ENCODE measurements at regions not wholly inside any gene's neighbourhood (a gene's known extent, or its start where the extent isn't known, plus 50 kb on each side); places are given as distances from the start of the nearest gene placed in this dataset.

DNA sequence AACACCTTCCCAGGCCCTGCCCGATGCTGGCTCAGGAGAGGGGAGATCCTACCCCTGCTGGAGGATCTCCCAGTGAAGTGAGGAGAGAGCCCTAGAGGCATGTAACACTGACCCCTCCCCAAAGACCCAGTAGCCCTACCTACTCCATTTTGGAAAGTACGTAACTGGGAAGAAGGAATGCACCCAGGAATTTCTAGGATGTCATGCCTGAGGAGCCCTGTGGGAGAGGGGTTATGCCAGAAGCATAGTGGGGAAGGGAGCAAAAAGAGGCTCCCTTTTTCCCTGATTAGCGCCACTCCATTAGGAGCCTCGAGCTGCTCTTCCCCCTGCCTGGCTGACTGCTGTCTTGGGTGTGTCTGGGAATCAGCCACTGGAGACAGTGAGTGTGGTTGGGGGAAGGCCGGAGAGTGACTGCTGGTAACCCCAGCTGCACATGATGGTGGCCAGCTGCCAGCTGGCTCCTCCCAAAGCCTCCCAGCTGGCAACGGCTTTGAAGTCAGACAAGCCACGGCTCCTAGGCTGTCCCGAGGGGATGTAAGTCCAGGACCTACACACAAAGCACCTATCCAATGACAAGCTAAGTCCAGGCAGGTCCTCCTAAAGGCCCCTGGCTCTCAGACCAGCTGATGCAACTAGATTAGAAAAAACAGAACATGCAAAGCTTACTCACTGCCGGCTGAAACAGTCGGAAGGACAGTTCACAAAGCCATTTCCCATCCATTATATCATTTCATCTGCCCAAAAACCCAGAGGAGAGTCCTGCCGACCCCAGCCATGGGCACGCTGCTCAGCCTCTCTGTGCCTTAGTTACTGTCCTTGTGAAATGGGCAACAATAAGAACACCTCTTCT, 136.5 kb upstream of the ABCA1 start (continued):
- TF ChIP-seq, protein P1, sequence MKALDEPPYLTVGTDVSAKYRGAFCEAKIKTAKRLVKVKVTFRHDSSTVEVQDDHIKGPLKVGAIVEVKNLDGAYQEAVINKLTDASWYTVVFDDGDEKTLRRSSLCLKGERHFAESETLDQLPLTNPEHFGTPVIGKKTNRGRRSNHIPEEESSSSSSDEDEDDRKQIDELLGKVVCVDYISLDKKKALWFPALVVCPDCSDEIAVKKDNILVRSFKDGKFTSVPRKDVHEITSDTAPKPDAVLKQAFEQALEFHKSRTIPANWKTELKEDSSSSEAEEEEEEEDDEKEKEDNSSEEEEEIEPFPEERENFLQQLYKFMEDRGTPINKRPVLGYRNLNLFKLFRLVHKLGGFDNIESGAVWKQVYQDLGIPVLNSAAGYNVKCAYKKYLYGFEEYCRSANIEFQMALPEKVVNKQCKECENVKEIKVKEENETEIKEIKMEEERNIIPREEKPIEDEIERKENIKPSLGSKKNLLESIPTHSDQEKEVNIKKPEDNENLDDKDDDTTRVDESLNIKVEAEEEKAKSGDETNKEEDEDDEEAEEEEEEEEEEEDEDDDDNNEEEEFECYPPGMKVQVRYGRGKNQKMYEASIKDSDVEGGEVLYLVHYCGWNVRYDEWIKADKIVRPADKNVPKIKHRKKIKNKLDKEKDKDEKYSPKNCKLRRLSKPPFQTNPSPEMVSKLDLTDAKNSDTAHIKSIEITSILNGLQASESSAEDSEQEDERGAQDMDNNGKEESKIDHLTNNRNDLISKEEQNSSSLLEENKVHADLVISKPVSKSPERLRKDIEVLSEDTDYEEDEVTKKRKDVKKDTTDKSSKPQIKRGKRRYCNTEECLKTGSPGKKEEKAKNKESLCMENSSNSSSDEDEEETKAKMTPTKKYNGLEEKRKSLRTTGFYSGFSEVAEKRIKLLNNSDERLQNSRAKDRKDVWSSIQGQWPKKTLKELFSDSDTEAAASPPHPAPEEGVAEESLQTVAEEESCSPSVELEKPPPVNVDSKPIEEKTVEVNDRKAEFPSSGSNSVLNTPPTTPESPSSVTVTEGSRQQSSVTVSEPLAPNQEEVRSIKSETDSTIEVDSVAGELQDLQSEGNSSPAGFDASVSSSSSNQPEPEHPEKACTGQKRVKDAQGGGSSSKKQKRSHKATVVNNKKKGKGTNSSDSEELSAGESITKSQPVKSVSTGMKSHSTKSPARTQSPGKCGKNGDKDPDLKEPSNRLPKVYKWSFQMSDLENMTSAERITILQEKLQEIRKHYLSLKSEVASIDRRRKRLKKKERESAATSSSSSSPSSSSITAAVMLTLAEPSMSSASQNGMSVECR (CRISPR knock-in tag; IDR thresholded peaks at IDR 0.05) = no peak
- no peak for TF ChIP-seq ZC3H4 (CRISPR knock-in tag; IDR thresholded peaks at IDR 0.05; ENCODE audit: borderline replicate concordance)
- TF ChIP-seq, protein P2, sequence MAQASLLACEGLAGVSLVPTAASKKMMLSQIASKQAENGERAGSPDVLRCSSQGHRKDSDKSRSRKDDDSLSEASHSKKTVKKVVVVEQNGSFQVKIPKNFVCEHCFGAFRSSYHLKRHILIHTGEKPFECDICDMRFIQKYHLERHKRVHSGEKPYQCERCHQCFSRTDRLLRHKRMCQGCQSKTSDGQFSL (CRISPR knock-in tag; IDR thresholded peaks at IDR 0.05) = no peak
- TF ChIP-seq, protein P2 (tag; IDR thresholded peaks at IDR 0.05) = peak in 1 of 2 experiments; percentile 66; a peak in 1 of 4 replicates
- TF ChIP-seq, protein P3, sequence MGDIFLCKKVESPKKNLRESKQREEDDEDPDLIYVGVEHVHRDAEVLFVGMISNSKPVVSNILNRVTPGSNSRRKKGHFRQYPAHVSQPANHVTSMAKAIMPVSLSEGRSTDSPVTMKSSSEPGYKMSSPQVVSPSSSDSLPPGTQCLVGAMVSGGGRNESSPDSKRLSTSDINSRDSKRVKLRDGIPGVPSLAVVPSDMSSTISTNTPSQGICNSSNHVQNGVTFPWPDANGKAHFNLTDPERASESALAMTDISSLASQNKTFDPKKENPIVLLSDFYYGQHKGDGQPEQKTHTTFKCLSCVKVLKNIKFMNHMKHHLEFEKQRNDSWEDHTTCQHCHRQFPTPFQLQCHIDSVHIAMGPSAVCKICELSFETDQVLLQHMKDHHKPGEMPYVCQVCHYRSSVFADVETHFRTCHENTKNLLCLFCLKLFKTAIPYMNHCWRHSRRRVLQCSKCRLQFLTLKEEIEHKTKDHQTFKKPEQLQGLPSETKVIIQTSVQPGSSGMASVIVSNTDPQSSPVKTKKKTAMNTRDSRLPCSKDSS (IDR thresholded peaks at IDR 0.05; ENCODE audit: low read depth, partially characterized antibody) = no peak
- TF ChIP-seq HNRNPK (IDR thresholded peaks at IDR 0.05; ENCODE audit: low read depth, low read length, poor library complexity, severe bottlenecking) = no peak
- no peak for TF ChIP-seq ZNF146 (CRISPR knock-in tag; IDR thresholded peaks at IDR 0.05; ENCODE audit: unreplicated experiment)
- TF ChIP-seq ZNF696 (CRISPR knock-in tag; conservative IDR thresholded peaks at IDR 0.05) = no peak
- TF ChIP-seq ELF2 (CRISPR knock-in tag; IDR thresholded peaks at IDR 0.05) = no peak
- no peak for TF ChIP-seq ZNF408 (CRISPR knock-in tag; IDR thresholded peaks at IDR 0.05; ENCODE audit: low read depth)
- no peak for TF ChIP-seq ERF (CRISPR knock-in tag; IDR thresholded peaks at IDR 0.05)
- TF ChIP-seq, protein P4, sequence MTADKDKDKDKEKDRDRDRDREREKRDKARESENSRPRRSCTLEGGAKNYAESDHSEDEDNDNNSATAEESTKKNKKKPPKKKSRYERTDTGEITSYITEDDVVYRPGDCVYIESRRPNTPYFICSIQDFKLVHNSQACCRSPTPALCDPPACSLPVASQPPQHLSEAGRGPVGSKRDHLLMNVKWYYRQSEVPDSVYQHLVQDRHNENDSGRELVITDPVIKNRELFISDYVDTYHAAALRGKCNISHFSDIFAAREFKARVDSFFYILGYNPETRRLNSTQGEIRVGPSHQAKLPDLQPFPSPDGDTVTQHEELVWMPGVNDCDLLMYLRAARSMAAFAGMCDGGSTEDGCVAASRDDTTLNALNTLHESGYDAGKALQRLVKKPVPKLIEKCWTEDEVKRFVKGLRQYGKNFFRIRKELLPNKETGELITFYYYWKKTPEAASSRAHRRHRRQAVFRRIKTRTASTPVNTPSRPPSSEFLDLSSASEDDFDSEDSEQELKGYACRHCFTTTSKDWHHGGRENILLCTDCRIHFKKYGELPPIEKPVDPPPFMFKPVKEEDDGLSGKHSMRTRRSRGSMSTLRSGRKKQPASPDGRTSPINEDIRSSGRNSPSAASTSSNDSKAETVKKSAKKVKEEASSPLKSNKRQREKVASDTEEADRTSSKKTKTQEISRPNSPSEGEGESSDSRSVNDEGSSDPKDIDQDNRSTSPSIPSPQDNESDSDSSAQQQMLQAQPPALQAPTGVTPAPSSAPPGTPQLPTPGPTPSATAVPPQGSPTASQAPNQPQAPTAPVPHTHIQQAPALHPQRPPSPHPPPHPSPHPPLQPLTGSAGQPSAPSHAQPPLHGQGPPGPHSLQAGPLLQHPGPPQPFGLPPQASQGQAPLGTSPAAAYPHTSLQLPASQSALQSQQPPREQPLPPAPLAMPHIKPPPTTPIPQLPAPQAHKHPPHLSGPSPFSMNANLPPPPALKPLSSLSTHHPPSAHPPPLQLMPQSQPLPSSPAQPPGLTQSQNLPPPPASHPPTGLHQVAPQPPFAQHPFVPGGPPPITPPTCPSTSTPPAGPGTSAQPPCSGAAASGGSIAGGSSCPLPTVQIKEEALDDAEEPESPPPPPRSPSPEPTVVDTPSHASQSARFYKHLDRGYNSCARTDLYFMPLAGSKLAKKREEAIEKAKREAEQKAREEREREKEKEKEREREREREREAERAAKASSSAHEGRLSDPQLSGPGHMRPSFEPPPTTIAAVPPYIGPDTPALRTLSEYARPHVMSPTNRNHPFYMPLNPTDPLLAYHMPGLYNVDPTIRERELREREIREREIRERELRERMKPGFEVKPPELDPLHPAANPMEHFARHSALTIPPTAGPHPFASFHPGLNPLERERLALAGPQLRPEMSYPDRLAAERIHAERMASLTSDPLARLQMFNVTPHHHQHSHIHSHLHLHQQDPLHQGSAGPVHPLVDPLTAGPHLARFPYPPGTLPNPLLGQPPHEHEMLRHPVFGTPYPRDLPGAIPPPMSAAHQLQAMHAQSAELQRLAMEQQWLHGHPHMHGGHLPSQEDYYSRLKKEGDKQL (CRISPR knock-in tag; IDR thresholded peaks at IDR 0.05; ENCODE audit: borderline replicate concordance) = no peak

Measured in K562 (cell line).